ENCODE measurements at regions not wholly inside any gene's neighbourhood (a gene's known extent, or its start where the extent isn't known, plus 50 kb on each side); places are given as distances from the start of the nearest gene placed in this dataset.

GRCh38 chr11:32161293-32161692 lies 70.4 kb downstream of the RCN1 start:
- H3K4me1 Mint-ChIP-seq (ENCODE audit: low read depth) = no peaks in the 10 kb centered on the region
- H3K4me3 Mint-ChIP-seq (ENCODE audit: low read depth) = no peak overlapping the region
- peaks cover 13% of the 10 kb centered on the region for H3K27me3 Mint-ChIP-seq (ENCODE audit: low read depth)
- H3K36me3 Mint-ChIP-seq (ENCODE audit: low read depth) = no peaks in the 10 kb centered on the region
- H3K9me3 Mint-ChIP-seq = no peaks in the 10 kb centered on the region
- no peak for DNase-seq (ENCODE audit: low spot score)
- H3K27ac Mint-ChIP-seq = no peak overlapping the region
- intact Hi-C loops (cut with micrococcal nuclease) = no loop called here

GRCh38 chr11:32162351-32162750 lies 71.5 kb downstream of the RCN1 start:
- Mint-ChIP-seq H3K27ac (no peak overlapping the region), H3K9me3 (no peaks in the 10 kb centered on the region), H3K4me3 (ENCODE audit: low read depth) (no peak overlapping the region), H3K36me3 (ENCODE audit: low read depth) (no peaks in the 10 kb centered on the region), H3K27me3 (ENCODE audit: low read depth) (peaks cover 17% of the 10 kb centered on the region), H3K4me1 (ENCODE audit: low read depth) (no peaks in the 10 kb centered on the region)
- no peak for DNase-seq (ENCODE audit: low spot score)
- intact Hi-C loops (cut with micrococcal nuclease) = no loop called here

GRCh38 chr11:32162906-32163305 lies 72.0 kb downstream of the RCN1 start:
- H3K4me1 Mint-ChIP-seq (ENCODE audit: low read depth) = no peaks in the 10 kb centered on the region
- no peaks in the 10 kb centered on the region for H3K36me3 Mint-ChIP-seq (ENCODE audit: low read depth)
- peaks cover 17% of the 10 kb centered on the region for H3K27me3 Mint-ChIP-seq (ENCODE audit: low read depth)
- no peak for DNase-seq (ENCODE audit: low spot score)
- H3K9me3 Mint-ChIP-seq = no peaks in the 10 kb centered on the region
- no peak overlapping the region for H3K4me3 Mint-ChIP-seq (ENCODE audit: low read depth)
- H3K27ac Mint-ChIP-seq = no peak overlapping the region
- intact Hi-C loops (cut with micrococcal nuclease) = no loop called here

GRCh38 chr11:32163557-32163956 lies 72.7 kb downstream of the RCN1 start:
- no peaks in the 10 kb centered on the region for H3K9me3 Mint-ChIP-seq
- no peak for DNase-seq (ENCODE audit: low spot score)
- intact Hi-C loops (cut with micrococcal nuclease) = no loop called here
- H3K4me1 Mint-ChIP-seq (ENCODE audit: low read depth) = no peaks in the 10 kb centered on the region
- H3K36me3 Mint-ChIP-seq (ENCODE audit: low read depth) = no peaks in the 10 kb centered on the region
- no peak overlapping the region for H3K4me3 Mint-ChIP-seq (ENCODE audit: low read depth)
- peaks cover 17% of the 10 kb centered on the region for H3K27me3 Mint-ChIP-seq (ENCODE audit: low read depth)
- H3K27ac Mint-ChIP-seq = no peak overlapping the region

GRCh38 chr11:32164836-32165235 lies 74.0 kb downstream of the RCN1 start:
- DNase-seq (ENCODE audit: low spot score) = no peak
- Mint-ChIP-seq H3K36me3 (ENCODE audit: low read depth) (no peaks in the 10 kb centered on the region), H3K27me3 (ENCODE audit: low read depth) (peaks cover 17% of the 10 kb centered on the region), H3K4me3 (ENCODE audit: low read depth) (no peak overlapping the region), H3K27ac (no peak overlapping the region), H3K9me3 (no peaks in the 10 kb centered on the region), H3K4me1 (ENCODE audit: low read depth) (no peaks in the 10 kb centered on the region)
- intact Hi-C loops (cut with micrococcal nuclease) = no loop called here

- H3K27me3 Mint-ChIP-seq (ENCODE audit: low read depth) = peaks cover 18% of the 10 kb centered on the region
- intact Hi-C loops (cut with micrococcal nuclease) = no loop called here
- H3K36me3 Mint-ChIP-seq (ENCODE audit: low read depth) = no peaks in the 10 kb centered on the region
- H3K27ac Mint-ChIP-seq = no peak overlapping the region
- no peak for DNase-seq (ENCODE audit: low spot score)
- no peaks in the 10 kb centered on the region for H3K9me3 Mint-ChIP-seq
- no peak overlapping the region for H3K4me3 Mint-ChIP-seq (ENCODE audit: low read depth)
- H3K4me1 Mint-ChIP-seq (ENCODE audit: low read depth) = no peaks in the 10 kb centered on the region
Measured at GRCh38 chr11:32168924-32169323, 78.0 kb downstream of the RCN1 start.

- DNase-seq (ENCODE audit: low spot score) = no peak
- H3K4me3 Mint-ChIP-seq (ENCODE audit: low read depth) = no peak overlapping the region
Measured at GRCh38 chr11:32171445-32171844, 80.6 kb downstream of the RCN1 start.

GRCh38 chr11:32172041-32172847 lies 81.4 kb downstream of the RCN1 start:
- no peak for DNase-seq (ENCODE audit: low spot score)
- no peaks in the 10 kb centered on the region for H3K36me3 Mint-ChIP-seq (ENCODE audit: low read depth)
- no peak overlapping the region for H3K27ac Mint-ChIP-seq
- no peak overlapping the region for H3K4me3 Mint-ChIP-seq (ENCODE audit: low read depth)
- H3K9me3 Mint-ChIP-seq = no peaks in the 10 kb centered on the region
- peaks cover 7% of the 10 kb centered on the region for H3K27me3 Mint-ChIP-seq (ENCODE audit: low read depth)
- intact Hi-C loops (cut with micrococcal nuclease) = loop anchor here (10.0 kb wide), 1 partner anchor 777 kb away; no protein-coding TSS in a partner anchor
- H3K4me1 Mint-ChIP-seq (ENCODE audit: low read depth) = no peaks in the 10 kb centered on the region

More at GRCh38 chr11:32171445-32171844, 80.6 kb downstream of the RCN1 start:
- no peaks in the 10 kb centered on the region for H3K9me3 Mint-ChIP-seq
- intact Hi-C loops (cut with micrococcal nuclease) = loop anchor here (10.0 kb wide), 1 partner anchor 777 kb away; no protein-coding TSS in a partner anchor
- H3K27me3 Mint-ChIP-seq (ENCODE audit: low read depth) = peaks cover 9% of the 10 kb centered on the region
- H3K4me1 Mint-ChIP-seq (ENCODE audit: low read depth) = no peaks in the 10 kb centered on the region
- no peaks in the 10 kb centered on the region for H3K36me3 Mint-ChIP-seq (ENCODE audit: low read depth)
- no peak overlapping the region for H3K27ac Mint-ChIP-seq

- Mint-ChIP-seq H3K27me3 (ENCODE audit: low read depth) (peaks cover 10% of the 10 kb centered on the region), H3K9me3 (no peaks in the 10 kb centered on the region), H3K4me3 (ENCODE audit: low read depth) (no peak overlapping the region), H3K4me1 (ENCODE audit: low read depth) (no peaks in the 10 kb centered on the region), H3K36me3 (ENCODE audit: low read depth) (no peaks in the 10 kb centered on the region), H3K27ac (no peak overlapping the region)
- intact Hi-C loops (cut with micrococcal nuclease) = loop anchor here (10.0 kb wide), 1 partner anchor 778 kb away; no protein-coding TSS in a partner anchor
- DNase-seq (ENCODE audit: low spot score) = no peak
Measured at GRCh38 chr11:32172848-32173834, 82.3 kb downstream of the RCN1 start.

- Mint-ChIP-seq H3K27me3 (ENCODE audit: low read depth) (peaks cover 17% of the 10 kb centered on the region), H3K4me3 (ENCODE audit: low read depth) (no peak overlapping the region)
- intact Hi-C loops (cut with micrococcal nuclease) = loop anchor here (10.0 kb wide), 1 partner anchor 779 kb away; no protein-coding TSS in a partner anchor
Measured at GRCh38 chr11:32173977-32174376, 83.1 kb downstream of the RCN1 start.

GRCh38 chr11:32176223-32176934 lies 85.5 kb downstream of the RCN1 start:
- Mint-ChIP-seq H3K27ac (no peak overlapping the region), H3K36me3 (ENCODE audit: low read depth) (no peaks in the 10 kb centered on the region), H3K4me1 (ENCODE audit: low read depth) (no peaks in the 10 kb centered on the region), H3K27me3 (ENCODE audit: low read depth) (peaks cover 19% of the 10 kb centered on the region), H3K9me3 (no peaks in the 10 kb centered on the region), H3K4me3 (ENCODE audit: low read depth) (no peak overlapping the region)
- intact Hi-C loops (cut with micrococcal nuclease) = loop anchor here (1.0 to 10.0 kb wide), 2 partner anchors 124 to 782 kb away; no protein-coding TSS in a partner anchor
- peak; percentile 62 for DNase-seq (ENCODE audit: low spot score)

More at GRCh38 chr11:32173977-32174376, 83.1 kb downstream of the RCN1 start:
- no peaks in the 10 kb centered on the region for H3K9me3 Mint-ChIP-seq
- H3K36me3 Mint-ChIP-seq (ENCODE audit: low read depth) = no peaks in the 10 kb centered on the region
- no peaks in the 10 kb centered on the region for H3K4me1 Mint-ChIP-seq (ENCODE audit: low read depth)
- no peak overlapping the region for H3K27ac Mint-ChIP-seq
- no peak for DNase-seq (ENCODE audit: low spot score)

GRCh38 chr11:32178692-32179091 lies 87.8 kb downstream of the RCN1 start:
- Mint-ChIP-seq H3K4me1 (ENCODE audit: low read depth) (no peaks in the 10 kb centered on the region), H3K27ac (no peak overlapping the region), H3K36me3 (ENCODE audit: low read depth) (no peaks in the 10 kb centered on the region), H3K9me3 (no peaks in the 10 kb centered on the region), H3K4me3 (ENCODE audit: low read depth) (no peak overlapping the region), H3K27me3 (ENCODE audit: low read depth) (peaks cover 22% of the 10 kb centered on the region)
- intact Hi-C loops (cut with micrococcal nuclease) = loop anchor here (10.0 kb wide), 1 partner anchor 784 kb away; no protein-coding TSS in a partner anchor
- DNase-seq (ENCODE audit: low spot score) = no peak

All from activated T-helper 2 cell treated with anti-CD3 and anti-CD28 coated beads, Interferon-gamma antibody, Interleukin-2, Interleukin-4, amounts not matched to agents 10 μg/mL and 5 μg/mL and 100 μg/mL, durations not matched to agents 14 hours and 24 hours and 36 hours (primary cell).